AG09319 (cell line): ENCODE measurements at regions not wholly inside any gene's neighbourhood (a gene's known extent, or its start where the extent isn't known, plus 50 kb on each side); places are given as distances from the start of the nearest gene placed in this dataset.
A peak's percentile ranks its signal among the peaks of the same experiment; 100 is the strongest.

Source experiments
- DNase-seq: peaks from one replicate; pipeline ENCODE4 v3.0.0-alpha.2; 2010; ENCODE audit warnings: low read depth; ENCODE audit errors: extremely low read depth
- CTCF ChIP-seq: IDR thresholded peaks from 2 replicates; pipeline ENCODE4 v1.5.1; 2011; ENCODE audit warnings: low read depth, mild to moderate bottlenecking, inconsistent platforms, low read length, moderate library complexity

GRCh38 chr12:108060067-108060466 lies 69.0 kb upstream of the WSCD2 start:
- TF ChIP-seq CTCF: no peak
- DNase-seq: no peak

- no peak for TF ChIP-seq CTCF
- no peak for DNase-seq
Measured at GRCh38 chr12:108060903-108061302, 68.2 kb upstream of the WSCD2 start.

GRCh38 chr12:108063192-108063591 lies 65.9 kb upstream of the WSCD2 start:
- peak; percentile 12 for TF ChIP-seq CTCF

GRCh38 chr12:108065069-108065468 lies 64.0 kb upstream of the WSCD2 start:
- no peak for TF ChIP-seq CTCF

More at GRCh38 chr12:108063192-108063591, 65.9 kb upstream of the WSCD2 start:
- DNase-seq: no peak

GRCh38 chr12:108066583-108067577 lies 62.2 kb upstream of the WSCD2 start:
- no peak for DNase-seq
- no peak for TF ChIP-seq CTCF

More at GRCh38 chr12:108065069-108065468, 64.0 kb upstream of the WSCD2 start:
- no peak for DNase-seq

- TF ChIP-seq CTCF: no peak
- no peak for DNase-seq
Measured at GRCh38 chr12:108069651-108070165, 59.4 kb upstream of the WSCD2 start.

- no peak for TF ChIP-seq CTCF
- no peak for DNase-seq
Measured at GRCh38 chr12:108075561-108075960, 53.5 kb upstream of the WSCD2 start.
